Neural progenitor cell (in vitro differentiated cells): ENCODE measurements at regions not wholly inside any gene's neighbourhood (a gene's known extent, or its start where the extent isn't known, plus 50 kb on each side); places are given as distances from the start of the nearest gene placed in this dataset.

Experiments
- CTCF ChIP-seq: fragments of 200-600 bp; sonication (generic); IDR thresholded peaks from 2 replicates; pipeline ENCODE4 v1.5.1; 2017; ENCODE audit warnings: antibody characterized with exemption, mild to moderate bottlenecking
- EZH2phosphoT487 ChIP-seq: fragments of 200-600 bp; sonication (generic); IDR thresholded peaks from 2 replicates; pipeline ENCODE4 v1.6.1; 2017; ENCODE audit warnings: antibody characterized with exemption

- TF ChIP-seq CTCF (no peak), EZH2phosphoT487 (no peak)
These were observed 660.0 kb upstream of the TMEFF2 start for GRCh38 chr2:192854706-192855105.
